Upper lobe of left lung (tissue), 6 donors: ENCODE measurements at regions not wholly inside any gene's neighbourhood (a gene's known extent, or its start where the extent isn't known, plus 50 kb on each side); places are given as distances from the start of the nearest gene placed in this dataset.

Source experiments
- ATAC-seq, 2 donors: fragments of 200-7000 bp; cut with Tn5 transposase; one replicate each; pipeline ENCODE4 v1.9.1; 2022; ENCODE audit warnings: mild to moderate bottlenecking in 2 of 2, moderate library complexity in 2 of 2; ENCODE audit not compliant: low FRiP score in 2 of 2
- DNase-seq, 2 donors: peaks; one replicate each; pipeline ENCODE4 v3.0.0-alpha.2; 2019 to 2020
- H3K27ac ChIP-seq, 4 donors: fragments of 200-600 bp; sonication (generic); one replicate each; pipeline ENCODE4 v1.5.1; 2016 to 2019
- H3K27me3 ChIP-seq, 4 donors: fragments of 200-600 bp; sonication (generic); one replicate each; pipeline ENCODE4 v1.5.1; 2017 to 2019
- H3K36me3 ChIP-seq, 4 donors: fragments of 200-600 bp; sonication (generic); one replicate each; pipeline ENCODE4 v1.5.1; 2016 to 2019
- H3K4me1 ChIP-seq, 4 donors: fragments of 200-600 bp; sonication (generic); one replicate each; pipeline ENCODE4 v1.5.1; 2018 to 2019
- H3K4me3 ChIP-seq, 4 donors: fragments of 200-600 bp; sonication (generic); one replicate each; pipeline ENCODE4 v1.5.1; 2017 to 2019; ENCODE audit warnings: mild to moderate bottlenecking in 2 of 4, moderate library complexity in 1 of 4
- H3K9me3 ChIP-seq, 4 donors: fragments of 200-600 bp; sonication (generic); one replicate each; pipeline ENCODE4 v1.5.1; 2018 to 2019
- CTCF ChIP-seq, 6 experiments: fragments of 450-650 bp in 4 of 6; fragments of 200-600 bp in 2 of 6; sonication (generic) in 2 of 6; IDR thresholded peaks; one replicate each; pipeline ENCODE4 v1.5.1; 2016 to 2019; ENCODE audit warnings: antibody characterized with exemption in 6 of 6
- EP300 ChIP-seq, 4 donors: sonication (generic); formaldehyde crosslinking; IDR thresholded peaks; one replicate each; pipeline ENCODE4 v1.5.1; 2017; ENCODE audit warnings: antibody characterized with exemption in 4 of 4, control low read depth in 2 of 4
- POLR2A ChIP-seq, 4 donors: fragments of 450-650 bp; IDR thresholded peaks; one replicate each; pipeline ENCODE4 v1.5.1; 2016 to 2017; ENCODE audit warnings: antibody characterized with exemption in 4 of 4, mild to moderate bottlenecking in 2 of 4
- POLR2AphosphoS5 ChIP-seq, 2 donors: sonication (generic); formaldehyde crosslinking; IDR thresholded peaks; one replicate each; pipeline ENCODE4 v1.5.1; 2017; ENCODE audit warnings: antibody characterized with exemption in 2 of 2
- WGBS, 2 donors: methylation state at CpG; one replicate each; pipeline ENCODE4 v1.1.5; 2017 to 2018; 5-methylcytosine and 5-hydroxymethylcytosine counted together
- donor health status: DM: no; HTN: no; CAD: no; lungs with moderate emphysema.
- donor health status: DM: no; HTN: yes; CAD: no; lungs with severe emphysema.

GRCh38 chr9:134967547-134967930 lies 49.8 kb upstream of the FCN1 start:
- no peak for TF ChIP-seq EP300 (IDR thresholded peaks at IDR 0.05)
- TF ChIP-seq POLR2AphosphoS5 (IDR thresholded peaks at IDR 0.05) = no peak
- no peak for TF ChIP-seq POLR2A (IDR thresholded peaks at IDR 0.05)
- no peak for TF ChIP-seq CTCF (IDR thresholded peaks at IDR 0.05)

GRCh38 chr9:134968011-134968822 lies 50.5 kb upstream of the FCN1 start:
- Histone ChIP-seq H3K36me3 (no peaks in the 10 kb centered on the region), H3K27ac (no peak overlapping the region), H3K4me1 (no peaks in the 10 kb centered on the region), H3K4me3 (no peak overlapping the region), H3K9me3 (no peaks in the 10 kb centered on the region), H3K27me3 (no peaks in the 10 kb centered on the region)
- TF ChIP-seq POLR2A (IDR thresholded peaks at IDR 0.05) = no peak
- no peak for TF ChIP-seq CTCF (IDR thresholded peaks at IDR 0.05)
- no peak for TF ChIP-seq POLR2AphosphoS5 (IDR thresholded peaks at IDR 0.05)
- no peak for TF ChIP-seq EP300 (IDR thresholded peaks at IDR 0.05)
- 35 to 70% methylated on average over 15 to 18 of the region's 18 CpGs for WGBS, 2 donors
- ATAC-seq (no peak), DNase-seq (no peak)

More at GRCh38 chr9:134967547-134967930, 49.8 kb upstream of the FCN1 start:
- WGBS, 2 donors = 48 to 65% methylated on average over 4 to 13 of the region's 13 CpGs
- ATAC-seq (peak in 1 of 2 donors; percentile 48), DNase-seq (peak; percentile 7 to 72)
- Histone ChIP-seq H3K4me3 (no peak overlapping the region), H3K9me3 (no peaks in the 10 kb centered on the region), H3K27ac (no peak overlapping the region), H3K4me1 (peaks cover 0 to under 1% (median 0%) of the 10 kb centered on the region in 4 donors), H3K27me3 (no peaks in the 10 kb centered on the region), H3K36me3 (no peaks in the 10 kb centered on the region)

- Histone ChIP-seq H3K27ac (no peak overlapping the region), H3K4me3 (no peak overlapping the region), H3K27me3 (no peaks in the 10 kb centered on the region), H3K9me3 (no peaks in the 10 kb centered on the region), H3K4me1 (no peaks in the 10 kb centered on the region), H3K36me3 (no peaks in the 10 kb centered on the region)
- no peak for TF ChIP-seq CTCF (IDR thresholded peaks at IDR 0.05)
- 86% methylated on average over 1 to 3 of the region's 3 CpGs for WGBS, 2 donors
- no peak for DNase-seq
- no peak for ATAC-seq
Observed at GRCh38 chr9:134968823-134969090, 51.0 kb upstream of the FCN1 start.

- TF ChIP-seq EP300 (IDR thresholded peaks at IDR 0.05) = no peak
- no peak for TF ChIP-seq POLR2AphosphoS5 (IDR thresholded peaks at IDR 0.05)
- no peak for DNase-seq
- 85 to 89% methylated on average over 11 to 15 of the region's 15 CpGs for WGBS, 2 donors
Observed at GRCh38 chr9:134969156-134970045, 51.7 kb upstream of the FCN1 start.

GRCh38 chr9:134970198-134970597 lies 52.5 kb upstream of the FCN1 start:
- H3K36me3 ChIP-seq = no peaks in the 10 kb centered on the region
- no peak for TF ChIP-seq CTCF (IDR thresholded peaks at IDR 0.05)
- no peak for TF ChIP-seq EP300 (IDR thresholded peaks at IDR 0.05)
- TF ChIP-seq POLR2AphosphoS5 (IDR thresholded peaks at IDR 0.05) = no peak
- TF ChIP-seq POLR2A (IDR thresholded peaks at IDR 0.05) = no peak
- no peaks in the 10 kb centered on the region for H3K4me1 ChIP-seq
- H3K4me3 ChIP-seq = no peak overlapping the region
- H3K9me3 ChIP-seq = no peaks in the 10 kb centered on the region
- DNase-seq (no peak), ATAC-seq (no peak)
- H3K27me3 ChIP-seq = no peaks in the 10 kb centered on the region
- 88 to 89% methylated on average over 6 of the region's 6 CpGs for WGBS, 2 donors
- H3K27ac ChIP-seq = no peak overlapping the region

More at GRCh38 chr9:134969156-134970045, 51.7 kb upstream of the FCN1 start:
- Histone ChIP-seq H3K27ac (no peak overlapping the region), H3K9me3 (no peaks in the 10 kb centered on the region), H3K36me3 (no peaks in the 10 kb centered on the region), H3K27me3 (no peaks in the 10 kb centered on the region), H3K4me1 (no peaks in the 10 kb centered on the region), H3K4me3 (no peak overlapping the region)
- ATAC-seq = no peak
